Islet of Langerhans (tissue), 1 donor: ENCODE measurements at regions not wholly inside any gene's neighbourhood (a gene's known extent, or its start where the extent isn't known, plus 50 kb on each side); places are given as distances from the start of the nearest gene placed in this dataset.

Experiments
- FAIRE-seq: peaks from one replicate; lab custom pipeline; 2011; peaks lifted over from hg19 to GRCh38; lab: Jason Lieb, UNC

DNA sequence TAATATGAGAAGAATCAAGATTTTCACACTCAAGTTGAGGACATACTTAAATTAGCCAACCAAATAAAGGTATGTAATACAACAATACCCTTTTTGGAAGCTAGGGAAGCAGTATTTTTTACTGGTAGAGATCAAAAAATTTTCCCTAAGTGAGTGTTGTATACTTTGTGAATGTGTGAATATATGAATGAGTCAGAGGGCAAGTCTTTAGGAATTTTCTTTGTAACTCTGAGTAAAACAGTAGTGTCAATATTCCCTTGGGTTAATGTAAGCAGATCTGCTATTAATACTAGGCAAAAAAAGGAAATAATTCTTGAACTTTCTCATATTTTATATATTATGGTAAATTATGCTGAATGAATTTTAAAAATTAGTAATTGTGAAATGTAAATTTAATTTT is 1161.8 kb upstream of the MIR17HG start:
- FAIRE-seq = no peak

GRCh38 chr13:90187478-90188350 is 1159.8 kb upstream of the MIR17HG start:
- FAIRE-seq = no peak

- FAIRE-seq = no peak
Measured at GRCh38 chr13:90188351-90188636, 1159.2 kb upstream of the MIR17HG start.

GRCh38 chr13:90197722-90198121 is 1149.8 kb upstream of the MIR17HG start:
- FAIRE-seq = no peak

DNA sequence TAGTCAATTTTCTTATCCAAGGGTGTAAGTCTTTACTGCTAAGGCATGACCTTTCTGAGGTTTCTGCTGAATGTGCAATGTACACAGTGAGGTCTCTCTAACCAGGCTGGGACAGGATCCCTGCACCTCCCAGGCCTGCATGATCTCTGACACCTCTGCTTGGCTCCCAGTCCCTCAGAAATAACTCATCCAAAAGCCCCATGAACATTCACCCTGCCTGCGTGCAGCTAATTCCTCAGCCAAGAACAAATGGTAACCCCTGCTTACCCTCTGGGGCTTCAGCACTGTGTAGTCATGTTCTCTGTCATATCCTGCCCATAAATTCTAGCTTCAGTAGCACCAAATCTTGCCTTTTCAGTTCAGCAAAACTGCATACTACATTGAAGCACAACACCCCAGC is 1146.3 kb upstream of the MIR17HG start:
- FAIRE-seq = no peak

DNA sequence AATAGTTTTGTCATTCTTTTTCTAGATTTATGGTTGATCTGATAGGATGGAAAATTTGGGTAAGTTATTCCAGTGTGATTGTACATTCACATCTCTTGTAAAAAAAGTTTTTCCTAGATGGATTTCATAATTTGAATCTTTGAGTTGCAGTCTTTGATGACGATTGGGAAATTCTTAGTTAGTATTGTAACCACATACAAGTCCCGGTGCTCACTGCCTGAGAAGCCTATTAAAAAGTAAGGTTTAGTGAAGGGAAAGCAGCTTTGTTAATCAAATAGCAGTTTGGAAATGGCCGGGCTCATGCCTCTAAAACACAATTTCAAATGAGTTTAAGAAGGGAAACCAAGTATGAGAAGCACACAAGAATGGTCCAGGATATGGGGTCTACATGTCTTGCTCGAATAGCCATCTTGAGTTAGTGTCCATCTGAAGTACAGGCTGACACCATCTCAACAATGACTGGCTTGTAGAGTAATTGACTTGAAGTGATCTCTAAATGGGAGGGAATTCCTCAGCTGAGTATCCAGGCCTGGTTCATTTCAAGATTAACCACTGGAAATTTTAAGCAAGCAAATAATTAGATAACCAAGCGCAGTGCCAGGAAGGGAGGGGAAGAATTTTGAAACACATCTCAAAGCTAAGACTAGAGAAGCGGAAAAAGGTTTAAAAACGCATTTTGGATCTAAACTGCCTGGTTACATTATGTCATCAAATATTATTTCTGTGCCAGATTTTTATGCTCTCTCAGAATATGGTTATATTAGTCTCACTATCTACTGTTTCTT is 1145.6 kb upstream of the MIR17HG start:
- FAIRE-seq = no peak

GRCh38 chr13:90205081-90205480 is 1142.4 kb upstream of the MIR17HG start:
- no peak for FAIRE-seq

GRCh38 chr13:90205911-90206310 is 1141.6 kb upstream of the MIR17HG start:
- FAIRE-seq = no peak

GRCh38 chr13:90217275-90217674 is 1130.2 kb upstream of the MIR17HG start:
- no peak for FAIRE-seq

DNA sequence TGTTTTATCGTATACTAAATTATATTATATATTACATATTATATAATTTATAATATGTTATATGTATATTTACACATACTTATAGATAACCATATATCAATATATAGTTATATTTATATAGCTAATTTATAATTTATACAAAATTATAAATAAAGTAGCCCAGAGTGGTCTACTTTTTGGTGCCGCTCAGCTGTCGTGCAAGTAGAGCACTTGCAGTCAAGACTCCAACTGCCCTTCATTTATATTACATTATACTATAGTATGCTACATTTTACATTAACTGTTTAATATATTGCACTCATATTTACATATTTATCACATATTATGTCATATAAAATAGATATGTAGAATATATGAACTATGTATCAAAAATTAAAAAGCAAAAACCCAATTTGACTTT is 1124.7 kb upstream of the MIR17HG start:
- no peak for FAIRE-seq

DNA sequence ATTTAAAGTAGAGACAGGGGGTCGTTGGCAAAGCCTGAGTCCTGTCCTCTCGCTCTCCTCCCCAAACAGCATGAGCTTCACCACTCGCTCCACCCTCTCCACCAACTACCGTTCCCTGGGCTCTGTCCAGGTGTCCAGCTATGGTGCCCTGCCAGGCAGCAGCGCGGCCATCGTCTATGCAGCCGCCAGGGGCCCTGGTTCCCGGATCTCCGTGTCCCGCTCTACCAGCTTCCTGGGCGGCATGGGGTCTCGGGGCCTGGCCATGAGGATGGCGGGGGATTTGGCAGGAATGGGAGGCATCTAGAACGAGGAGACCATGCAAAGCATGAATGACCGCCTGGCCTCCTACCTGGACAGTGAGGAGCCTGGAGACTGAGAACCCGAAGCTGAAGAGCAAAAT is 1117.2 kb upstream of the MIR17HG start:
- no peak for FAIRE-seq

DNA sequence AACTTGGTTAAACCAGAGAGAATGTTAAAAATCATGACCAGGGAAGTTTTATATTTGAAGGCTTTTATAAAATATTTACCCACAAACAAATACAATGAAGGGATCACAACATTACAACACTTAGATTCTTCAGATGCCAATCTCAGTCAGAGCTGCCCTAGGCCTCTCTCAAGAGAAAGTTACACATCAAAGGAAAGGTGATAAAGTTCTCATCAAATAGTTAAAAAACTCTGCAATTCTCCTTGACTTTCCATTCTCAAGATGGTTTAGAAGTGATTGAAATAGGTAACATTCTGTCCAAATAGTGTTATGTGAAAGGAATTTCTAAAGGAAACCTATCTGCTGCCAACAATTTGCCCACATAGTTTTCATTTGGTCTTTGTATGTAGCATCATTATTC is 1115.2 kb upstream of the MIR17HG start:
- FAIRE-seq = no peak

- FAIRE-seq = no peak
Measured at GRCh38 chr13:90233933-90234672, 1113.4 kb upstream of the MIR17HG start.

DNA sequence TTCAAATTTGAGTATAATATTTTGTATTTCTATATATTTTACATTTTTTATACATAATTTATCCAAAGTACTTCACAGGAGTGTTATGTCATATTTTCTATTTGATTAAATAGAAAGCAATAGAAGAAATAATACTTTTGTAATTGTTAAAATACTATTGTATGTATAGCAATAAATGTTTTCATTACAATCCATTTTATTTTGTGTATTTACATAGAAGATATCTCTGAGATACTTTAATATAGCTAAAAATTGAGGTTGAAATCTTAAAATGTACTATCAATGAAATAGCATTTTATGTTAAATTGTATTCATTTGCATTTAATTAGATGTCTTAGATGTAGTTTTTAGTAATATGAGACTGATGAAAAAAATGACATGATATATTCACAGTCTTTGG is 1109.6 kb upstream of the MIR17HG start:
- FAIRE-seq = no peak

DNA sequence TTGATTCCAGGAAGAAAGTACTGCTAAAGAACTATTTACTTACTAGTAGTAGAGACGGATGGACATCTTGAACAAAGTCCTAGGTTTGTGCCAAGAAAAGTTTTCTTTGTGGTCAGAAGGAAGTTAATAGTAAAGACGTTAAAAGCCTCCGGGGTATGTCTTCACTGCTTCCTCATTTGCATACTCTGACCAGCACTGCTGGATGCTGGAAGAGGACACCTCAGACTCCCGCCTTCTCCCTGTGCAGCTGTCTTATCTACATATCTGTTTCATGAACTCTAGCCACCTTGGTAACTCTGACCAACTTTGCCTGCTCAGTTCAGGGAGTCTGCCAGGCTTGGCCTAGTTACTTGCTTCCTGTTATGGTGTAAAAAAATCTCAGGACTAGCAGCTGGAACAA is 1109.1 kb upstream of the MIR17HG start:
- FAIRE-seq = no peak

GRCh38 chr13:90239130-90239529 is 1108.4 kb upstream of the MIR17HG start:
- no peak for FAIRE-seq

DNA sequence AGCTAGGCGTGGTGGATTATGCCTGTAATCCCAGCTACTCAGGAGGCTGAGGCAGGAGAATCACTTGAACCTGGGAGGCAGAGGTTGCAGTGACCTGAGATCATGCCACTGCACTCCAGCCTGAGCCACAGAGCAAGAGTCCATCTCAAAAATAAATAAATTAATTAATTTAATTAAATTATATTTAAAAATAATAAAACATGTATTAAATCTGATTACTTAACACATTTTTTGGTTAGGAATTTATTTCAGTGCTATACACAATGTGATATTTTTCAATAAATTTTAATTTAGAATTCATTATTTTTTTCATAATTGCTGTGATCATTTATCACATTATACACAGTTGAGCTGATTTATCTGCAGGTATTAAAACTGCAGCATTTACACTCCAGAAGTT is 1101.5 kb upstream of the MIR17HG start:
- FAIRE-seq = no peak

GRCh38 chr13:90246687-90247345 is 1100.7 kb upstream of the MIR17HG start:
- FAIRE-seq = no peak

GRCh38 chr13:90253806-90254205 is 1093.7 kb upstream of the MIR17HG start:
- FAIRE-seq = no peak

DNA sequence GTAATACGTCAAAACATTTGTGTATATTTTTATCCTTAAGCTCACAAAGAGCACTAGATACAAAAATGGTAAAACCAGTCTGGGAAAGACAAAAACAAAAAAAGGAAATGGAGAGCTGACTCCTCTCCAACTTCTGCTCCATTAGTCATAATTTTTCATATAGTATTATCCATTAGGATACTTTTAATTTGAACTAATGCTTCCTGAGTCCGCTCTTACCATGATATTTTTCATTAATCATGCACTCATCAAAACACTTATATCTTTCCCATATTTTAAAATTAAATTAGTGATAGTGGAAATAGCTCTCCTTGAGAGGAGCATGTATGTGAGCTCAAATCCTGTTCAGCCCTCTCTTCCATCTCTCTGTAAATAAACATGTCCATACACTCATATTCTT is 1093.0 kb upstream of the MIR17HG start:
- FAIRE-seq = no peak

- FAIRE-seq = no peak
Measured at GRCh38 chr13:90256746-90257145, 1090.7 kb upstream of the MIR17HG start.

DNA sequence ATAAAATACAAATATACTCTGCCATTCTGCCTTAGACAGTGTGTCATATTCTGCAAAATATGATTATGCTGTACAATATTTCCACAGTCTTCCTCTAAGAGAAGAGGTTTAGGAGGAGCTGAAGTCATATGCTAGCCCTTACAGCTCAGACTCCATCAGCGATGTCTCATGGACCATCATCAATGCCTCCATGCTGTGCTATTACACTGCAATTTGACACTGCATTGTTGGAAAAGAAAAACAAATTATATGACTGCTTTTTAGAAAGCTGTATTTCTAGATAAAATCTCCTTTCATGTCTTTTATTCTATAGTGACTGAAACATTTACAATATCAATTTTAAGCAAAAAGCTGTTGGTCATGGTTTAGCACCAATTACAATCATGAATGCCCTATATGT is 1089.4 kb upstream of the MIR17HG start:
- no peak for FAIRE-seq

- no peak for FAIRE-seq
Measured at GRCh38 chr13:90261343-90261742, 1086.1 kb upstream of the MIR17HG start.
